Head of caudate nucleus (tissue), 42 donors: ENCODE measurements at regions not wholly inside any gene's neighbourhood (a gene's known extent, or its start where the extent isn't known, plus 50 kb on each side); places are given as distances from the start of the nearest gene placed in this dataset.

ENCODE experiments used
- DNase-seq, 42 donors: peaks; one replicate each; pipeline versions ENCODE4 v3.0.0 to v3.0.0-alpha.2; 2020 to 2021; ENCODE audit warnings: mixed read lengths in 7 of 42
- intact Hi-C: fragments of 100-400 bp; cut with DNase I; formaldehyde crosslinking; loops from one replicate; pipeline ENCODE4 v1.15.0; 2022

GRCh38 chr6:43949551-43949991, 177.7 kb downstream of the MRPL14 start:
- intact Hi-C loops: no loop called here
- peak in 3 of 42 donors; percentile 6 to 18 (median 10) for DNase-seq

GRCh38 chr6:43948527-43949485, 178.4 kb downstream of the MRPL14 start:
- peak in 2 of 42 donors; percentile 3 to 13 for DNase-seq
- intact Hi-C loops: no loop called here

- intact Hi-C loops: no loop called here
- peak in 2 of 42 donors; percentile 5 to 10 for DNase-seq
These were observed 177.8 kb downstream of the VEGFA start for GRCh38 chr6:43947860-43948259.

- intact Hi-C loops: no loop called here
- DNase-seq: no peak
These were observed 176.8 kb downstream of the VEGFA start for GRCh38 chr6:43946641-43947363.

GRCh38 chr6:43945768-43946080, 175.7 kb downstream of the VEGFA start:
- intact Hi-C loops: no loop called here
- DNase-seq: peak in 1 of 42 donors; percentile 3

GRCh38 chr6:43944908-43945767, 175.1 kb downstream of the VEGFA start:
- intact Hi-C loops: no loop called here
- DNase-seq: no peak

- intact Hi-C loops: no loop called here
- DNase-seq: peak in 12 of 42 donors; percentile 6 to 68 (median 20)
These were observed 173.8 kb downstream of the VEGFA start for GRCh38 chr6:43943781-43944250.

GRCh38 chr6:43943099-43943766, 173.2 kb downstream of the VEGFA start:
- intact Hi-C loops: no loop called here
- peak in 4 of 42 donors; percentile 2 to 22 (median 7) for DNase-seq

GRCh38 chr6:43942616-43943015, 172.6 kb downstream of the VEGFA start:
- intact Hi-C loops: no loop called here
- peak in 5 of 42 donors; percentile 1 to 20 (median 9) for DNase-seq

GRCh38 chr6:43942011-43942442, 172.0 kb downstream of the VEGFA start:
- DNase-seq: peak in 6 of 42 donors; percentile 2 to 37 (median 10)
- intact Hi-C loops: no loop called here

- DNase-seq: peak in 5 of 42 donors; percentile 1 to 23 (median 13)
- intact Hi-C loops: no loop called here
These were observed 171.2 kb downstream of the VEGFA start for GRCh38 chr6:43941174-43941573.

- DNase-seq: peak in 4 of 42 donors; percentile 5 to 20 (median 14)
- intact Hi-C loops: no loop called here
These were observed 170.5 kb downstream of the VEGFA start for GRCh38 chr6:43940393-43941087.

GRCh38 chr6:43940071-43940392, 170.0 kb downstream of the VEGFA start:
- intact Hi-C loops: no loop called here
- DNase-seq: peak in 3 of 42 donors; percentile 1 to 18 (median 6)

- DNase-seq: peak in 7 of 42 donors; percentile 1 to 42 (median 15)
- intact Hi-C loops: no loop called here
These were observed 169.5 kb downstream of the VEGFA start for GRCh38 chr6:43939281-43940070.

GRCh38 chr6:43938178-43939105, 168.4 kb downstream of the VEGFA start:
- peak in 5 of 42 donors; percentile 2 to 29 (median 10) for DNase-seq

More at GRCh38 chr6:43938178-43939105, 168.4 kb downstream of the VEGFA start:
- intact Hi-C loops: no loop called here
